ENCODE measurements at regions not wholly inside any gene's neighbourhood (a gene's known extent, or its start where the extent isn't known, plus 50 kb on each side); places are given as distances from the start of the nearest gene placed in this dataset.

DNA sequence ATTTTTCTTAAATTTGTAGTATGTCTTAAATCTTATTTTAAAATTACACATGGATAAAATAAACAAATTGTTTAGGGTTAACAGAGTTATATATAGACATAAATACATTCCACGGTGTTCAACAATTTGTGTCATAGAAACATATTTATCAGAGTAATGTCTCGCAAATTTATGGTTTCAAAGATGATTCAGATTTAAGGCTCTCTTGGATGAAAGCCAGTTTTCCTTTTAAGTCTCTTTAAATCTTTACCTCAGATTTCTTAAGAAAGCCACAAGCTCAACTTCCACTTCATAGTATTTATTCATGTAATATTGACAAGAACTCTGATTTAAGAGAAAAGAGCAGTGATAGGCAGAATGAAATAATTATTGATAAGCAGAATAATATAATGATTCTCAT is 1254.8 kb upstream of the ADGRL3 start:
- Histone ChIP-seq H4K91ac (replicated peaks; ENCODE audit: insufficient read length, low read length) (no peak overlapping the region), H2AFZ (ENCODE audit: low read length) (no peak overlapping the region), H4K5ac (ENCODE audit: insufficient read length, low read depth, low read length) (no peak overlapping the region), H2BK12ac (ENCODE audit: low read depth, low read length) (no peak overlapping the region), H3K36me3 (ENCODE audit: control insufficient read depth in 2 of 4, insufficient read depth in 4 of 4, low read length in 3 of 4) (no peaks in the 10 kb centered on the region; a peak in 1 of 8 replicates), H3K4ac (replicated peaks; ENCODE audit: insufficient read length, low read depth, low read length) (no peak overlapping the region), H3K79me2 (ENCODE audit: control insufficient read depth in 1 of 2, insufficient read depth in 2 of 2, low read length in 2 of 2) (no peaks in the 10 kb centered on the region), H3K4me1 (replicated peaks in 1 of 4; ENCODE audit: control insufficient read depth in 3 of 4, insufficient read depth in 4 of 4, low read length in 3 of 4) (no peaks in the 10 kb centered on the region), H2BK15ac (ENCODE audit: low read length) (no peak overlapping the region), H3K4me3 (ENCODE audit: extremely low read depth in 1 of 4, insufficient read depth in 2 of 4, low read depth in 3 of 4, low read length in 4 of 4) (no peak overlapping the region), H2BK20ac (ENCODE audit: low read length) (no peak overlapping the region), H3K9ac (replicated peaks in 1 of 4; ENCODE audit: extremely low read depth in 1 of 4, low read depth in 3 of 4, low read length in 3 of 4) (no peak overlapping the region), H3K27ac (ENCODE audit: low read depth, low read length) (no peak overlapping the region), H3K23me2 (ENCODE audit: low read depth, low read length) (no peaks in the 10 kb centered on the region), H3K4me2 (ENCODE audit: insufficient read depth in 1 of 2, low read depth in 2 of 2, low read length in 2 of 2) (no peak overlapping the region), H3K9me3 (ENCODE audit: insufficient read depth in 2 of 2, low read depth in 1 of 2, low read length in 1 of 2) (no peaks in the 10 kb centered on the region), H3K27me3 (replicated peaks in 1 of 4; ENCODE audit: control insufficient read depth in 3 of 4, extremely low read depth in 1 of 4, insufficient read depth in 3 of 4, low read length in 3 of 4) (peaks cover 0 to 1% (median 0%) of the 10 kb centered on the region in 4 experiments; a peak in 1 of 7 replicates), H4K8ac (ENCODE audit: extremely low read depth, insufficient read depth, low read length) (no peak overlapping the region), H3K23ac (ENCODE audit: insufficient read length) (no peak overlapping the region), H2AK5ac (ENCODE audit: low read depth, low read length) (no peak overlapping the region), H3K79me1 (ENCODE audit: low read depth, low read length) (no peaks in the 10 kb centered on the region), H3K18ac (ENCODE audit: extremely low read depth, low read length) (no peak overlapping the region), H3K14ac (ENCODE audit: insufficient read length) (no peak overlapping the region), H2BK5ac (ENCODE audit: low read depth, low read length) (no peak overlapping the region), H2BK120ac (replicated peaks; ENCODE audit: low read depth, low read length) (no peak overlapping the region), H4K20me1 (replicated peaks in 1 of 2; ENCODE audit: control insufficient read depth in 1 of 2, insufficient read depth in 2 of 2, low read length in 2 of 2) (no peaks in the 10 kb centered on the region), H3K56ac (replicated peaks; ENCODE audit: insufficient read length, low read depth, low read length) (no peak overlapping the region)
- FAIRE-seq (no peak), DNase-seq (ENCODE audit: low read depth in 1 of 2, low spot score in 2 of 2) (no peak)
- CTCF ChIA-PET (ENCODE audit: partially characterized antibody): interaction anchor here (0.9 to 1.3 kb wide), 2 partner anchors 24 to 25 kb away, joined by 3 to 4 read pairs; no protein-coding TSS in a partner anchor
- POLR2A ChIA-PET (ENCODE audit: partially characterized antibody): no interaction called here
- no peak for TF ChIP-seq BRCA1 (IDR thresholded peaks at IDR 0.05; ENCODE audit: low read depth, low read length)
- no peak for TF ChIP-seq POLR2A (IDR thresholded peaks at IDR 0.05; ENCODE audit: control extremely low read depth in 1 of 2, low read depth in 2 of 2, low read length in 2 of 2)
- TF ChIP-seq JUN (IDR thresholded peaks at IDR 0.05; ENCODE audit: low read depth, low read length): no peak
- TF ChIP-seq POLR2AphosphoS5 (IDR thresholded peaks at IDR 0.05; ENCODE audit: low read depth, low read length): no peak
- TF ChIP-seq EZH2 (IDR thresholded peaks at IDR 0.05; ENCODE audit: low read depth, low read length, severe bottlenecking): no peak
- no peak for TF ChIP-seq BACH1 (IDR thresholded peaks at IDR 0.05; ENCODE audit: low read length)
- TF ChIP-seq SAP30 (IDR thresholded peaks at IDR 0.05; ENCODE audit: insufficient read depth, insufficient replicate concordance, low read length): no peak
- WGBS, 2 experiments (ENCODE audit: extremely low coverage in 1 of 2, insufficient coverage in 1 of 2, insufficient read length in 1 of 2, insufficient replicate concordance in 2 of 2, low coverage in 1 of 2, low lambda C conversion rate in 2 of 2, missing lambda C conversion rate in 1 of 2): 91% methylated on average over 2 of the region's 2 CpGs; no CpG with 5 or more reads in 1 of the 2 experiments
